ENCODE measurements at regions not wholly inside any gene's neighbourhood (a gene's known extent, or its start where the extent isn't known, plus 50 kb on each side); places are given as distances from the start of the nearest gene placed in this dataset.

GRCh38 chr10:35937546-35937945 is 295.4 kb upstream of the FZD8 start:
- H3K9me3 ChIP-seq (ENCODE audit: control insufficient read depth in 1 of 2, insufficient read depth in 1 of 2, low read depth in 1 of 2, low read length in 2 of 2), result peaks cover 0 to 4% of the 10 kb centered on the region in 2 experiments; a peak in 2 of 4 replicates
- no peaks in the 10 kb centered on the region for H3K9me2 ChIP-seq (ENCODE audit: insufficient read depth)
- no peak overlapping the region for H3K4me2 ChIP-seq (ENCODE audit: low read length)
- ChIA-PET POLR2A (no interaction called here), RAD21 (ENCODE audit: low non-redundant PET in 1 of 2, low total read pairs in 2 of 2, uncharacterized antibody in 2 of 2, unreplicated experiment in 2 of 2) (no interaction called here), CTCF (no interaction called here)
- intact Hi-C loops (cut with micrococcal nuclease), result no loop called here
- no peak overlapping the region for H3K9ac ChIP-seq (ENCODE audit: low read length)
- BruUV-seq (replicated peaks), result no TSS peak
- H3K36me3 ChIP-seq (ENCODE audit: control insufficient read depth in 1 of 2, insufficient read depth in 2 of 2, low read length in 2 of 2), result no peaks in the 10 kb centered on the region
- no peaks in the 10 kb centered on the region for H3K4me1 ChIP-seq (ENCODE audit: control insufficient read depth in 1 of 2, insufficient read depth in 2 of 2, low read length in 2 of 2)
- no peak overlapping the region for H3K27ac ChIP-seq (ENCODE audit: low read depth, low read length)
- no peak for ATAC-seq
- H3K4me3 ChIP-seq (replicated peaks in 1 of 2; ENCODE audit: low read depth in 1 of 2, low read length in 2 of 2), result no peak overlapping the region
- TF ChIP-seq EZH2phosphoT487 (IDR thresholded peaks at IDR 0.05; ENCODE audit: borderline replicate concordance) (no peak), CBX3 (IDR thresholded peaks at IDR 0.05; ENCODE audit: low read depth) (no peak), RAD21 (IDR thresholded peaks at IDR 0.05; ENCODE audit: low read depth) (no peak), MAX (IDR thresholded peaks at IDR 0.05) (no peak), SP1 (IDR thresholded peaks at IDR 0.05; ENCODE audit: low read depth) (no peak)
- H3K79me2 ChIP-seq (ENCODE audit: insufficient read depth, low read length), result no peaks in the 10 kb centered on the region
- no peaks in the 10 kb centered on the region for H4K20me1 ChIP-seq (ENCODE audit: insufficient read depth)
- H2AFZ ChIP-seq (ENCODE audit: low read depth, low read length, poor library complexity, severe bottlenecking), result no peak overlapping the region
- H3K27me3 ChIP-seq (ENCODE audit: insufficient read depth, low read length), result no peaks in the 10 kb centered on the region
- no peak for DNase-seq (ENCODE audit: low read depth, low spot score)

- no peak for ATAC-seq
- H4K20me1 ChIP-seq (ENCODE audit: insufficient read depth), result no peaks in the 10 kb centered on the region
- no TSS peak for BruUV-seq (replicated peaks)
- intact Hi-C loops (cut with micrococcal nuclease), result no loop called here
- H2AFZ ChIP-seq (ENCODE audit: low read depth, low read length, poor library complexity, severe bottlenecking), result no peak overlapping the region
- H3K4me3 ChIP-seq (replicated peaks in 1 of 2; ENCODE audit: low read depth in 1 of 2, low read length in 2 of 2), result no peak overlapping the region
- TF ChIP-seq EZH2phosphoT487 (IDR thresholded peaks at IDR 0.05; ENCODE audit: borderline replicate concordance) (no peak), POLR2AphosphoS5 (IDR thresholded peaks at IDR 0.05; ENCODE audit: low read depth, low read length) (no peak), ZFX (IDR thresholded peaks at IDR 0.05) (no peak), POLR2A (IDR thresholded peaks at IDR 0.05; ENCODE audit: borderline replicate concordance, extremely low read depth, insufficient read depth, insufficient read length) (no peak), SP1 (IDR thresholded peaks at IDR 0.05; ENCODE audit: low read depth) (no peak), ELF1 (IDR thresholded peaks at IDR 0.05; ENCODE audit: borderline replicate concordance, low read depth) (no peak), RAD21 (IDR thresholded peaks at IDR 0.05; ENCODE audit: low read depth) (no peak), TCF7L2 (IDR thresholded peaks at IDR 0.05; ENCODE audit: borderline replicate concordance, extremely low read depth, insufficient read depth, insufficient read length) (no peak), SRF (IDR thresholded peaks at IDR 0.05; ENCODE audit: low read depth) (no peak), JUND (IDR thresholded peaks at IDR 0.05) (no peak), REST (IDR thresholded peaks at IDR 0.05; ENCODE audit: low read depth) (no peak), CBX3 (IDR thresholded peaks at IDR 0.05; ENCODE audit: low read depth) (no peak), CTCF (IDR thresholded peaks at IDR 0.05 in 2 of 3, conservative IDR thresholded peaks at IDR 0.05 in 1 of 3; ENCODE audit: borderline replicate concordance in 1 of 3, insufficient read depth in 1 of 3, low read depth in 2 of 3, low read length in 2 of 3) (no peak), CEBPB (IDR thresholded peaks at IDR 0.05; ENCODE audit: low read depth) (no peak), YY1 (IDR thresholded peaks at IDR 0.05; ENCODE audit: extremely low read depth, insufficient replicate concordance, low read depth, low read length) (no peak), FOSL1 (IDR thresholded peaks at IDR 0.05; ENCODE audit: low read depth) (no peak), MAX (IDR thresholded peaks at IDR 0.05) (no peak)
- ChIA-PET POLR2A (no interaction called here), CTCF (no interaction called here), RAD21 (ENCODE audit: low non-redundant PET in 1 of 2, low total read pairs in 2 of 2, uncharacterized antibody in 2 of 2, unreplicated experiment in 2 of 2) (no interaction called here)
- no peaks in the 10 kb centered on the region for H3K36me3 ChIP-seq (ENCODE audit: control insufficient read depth in 1 of 2, insufficient read depth in 2 of 2, low read length in 2 of 2)
- no peaks in the 10 kb centered on the region; a peak in 1 of 4 replicates for H3K9me3 ChIP-seq (ENCODE audit: control insufficient read depth in 1 of 2, insufficient read depth in 1 of 2, low read depth in 1 of 2, low read length in 2 of 2)
- no peaks in the 10 kb centered on the region for H3K79me2 ChIP-seq (ENCODE audit: insufficient read depth, low read length)
- no peaks in the 10 kb centered on the region for H3K27me3 ChIP-seq (ENCODE audit: insufficient read depth, low read length)
- no peak overlapping the region for H3K4me2 ChIP-seq (ENCODE audit: low read length)
- no peak overlapping the region for H3K27ac ChIP-seq (ENCODE audit: low read depth, low read length)
- H3K4me1 ChIP-seq (ENCODE audit: control insufficient read depth in 1 of 2, insufficient read depth in 2 of 2, low read length in 2 of 2), result no peaks in the 10 kb centered on the region
- no peak for DNase-seq (ENCODE audit: low read depth, low spot score)
- no peak overlapping the region for H3K9ac ChIP-seq (ENCODE audit: low read length)
- no peaks in the 10 kb centered on the region for H3K9me2 ChIP-seq (ENCODE audit: insufficient read depth)
These were observed 292.5 kb upstream of the FZD8 start for GRCh38 chr10:35934642-35934995.
